DMS114 treated with DMSO at 0.1 percent for 48 hours (cell line): ENCODE measurements at regions not wholly inside any gene's neighbourhood (a gene's known extent, or its start where the extent isn't known, plus 50 kb on each side); places are given as distances from the start of the nearest gene placed in this dataset.

Source experiments
- DNase-seq: peaks from one replicate; lab custom pipeline; 2025; ENCODE audit not compliant: unreplicated experiment; lab: John Stamatoyannopoulos, UW

- DNase-seq, result no peak
Measured at GRCh38 chr6:40724886-40725285, 137.7 kb upstream of the LRFN2 start.

GRCh38 chr6:40723967-40724366, 136.8 kb upstream of the LRFN2 start:
- DNase-seq, result no peak

GRCh38 chr6:40722553-40723258, 135.5 kb upstream of the LRFN2 start:
- DNase-seq, result no peak

GRCh38 chr6:40722091-40722490, 134.9 kb upstream of the LRFN2 start:
- no peak for DNase-seq

- no peak for DNase-seq
Measured at GRCh38 chr6:40721271-40721952, 134.2 kb upstream of the LRFN2 start.

- DNase-seq, result no peak
Measured at GRCh38 chr6:40720375-40720748, 133.2 kb upstream of the LRFN2 start.

GRCh38 chr6:40719671-40720374, 132.7 kb upstream of the LRFN2 start:
- DNase-seq, result no peak

- no peak for DNase-seq
Measured at GRCh38 chr6:40718401-40718800, 131.2 kb upstream of the LRFN2 start.

GRCh38 chr6:40717411-40718057, 130.4 kb upstream of the LRFN2 start:
- no peak for DNase-seq

- no peak for DNase-seq
Measured at GRCh38 chr6:40715570-40716403, 128.6 kb upstream of the LRFN2 start.

GRCh38 chr6:40714576-40715564, 127.7 kb upstream of the LRFN2 start:
- DNase-seq, result no peak

- no peak for DNase-seq
Measured at GRCh38 chr6:40714143-40714542, 127.0 kb upstream of the LRFN2 start.

GRCh38 chr6:40713002-40713719, 126.0 kb upstream of the LRFN2 start:
- DNase-seq, result no peak

GRCh38 chr6:40710626-40711330, 123.6 kb upstream of the LRFN2 start:
- no peak for DNase-seq

GRCh38 chr6:40708049-40708448, 120.9 kb upstream of the LRFN2 start:
- no peak for DNase-seq

- DNase-seq, result no peak
Measured at GRCh38 chr6:40706178-40706577, 119.0 kb upstream of the LRFN2 start.

- DNase-seq, result no peak
Measured at GRCh38 chr6:40705354-40705753, 118.2 kb upstream of the LRFN2 start.

- DNase-seq, result no peak
Measured at GRCh38 chr6:40701352-40702007, 114.3 kb upstream of the LRFN2 start.
